ENCODE measurements at regions not wholly inside any gene's neighbourhood (a gene's known extent, or its start where the extent isn't known, plus 50 kb on each side); places are given as distances from the start of the nearest gene placed in this dataset.

- Mint-ChIP-seq H3K4me3 (no peak overlapping the region), H3K36me3 (no peaks in the 10 kb centered on the region), H3K27me3 (peaks cover 18% of the 10 kb centered on the region), H3K27ac (no peak overlapping the region), H3K9me3 (no peaks in the 10 kb centered on the region), H3K4me1 (no peaks in the 10 kb centered on the region)
- no peak for DNase-seq
- CTCF ChIA-PET, result no interaction called here
Measured at GRCh38 chr7:35386816-35387706, 133.2 kb upstream of the TBX20 start.

DNA sequence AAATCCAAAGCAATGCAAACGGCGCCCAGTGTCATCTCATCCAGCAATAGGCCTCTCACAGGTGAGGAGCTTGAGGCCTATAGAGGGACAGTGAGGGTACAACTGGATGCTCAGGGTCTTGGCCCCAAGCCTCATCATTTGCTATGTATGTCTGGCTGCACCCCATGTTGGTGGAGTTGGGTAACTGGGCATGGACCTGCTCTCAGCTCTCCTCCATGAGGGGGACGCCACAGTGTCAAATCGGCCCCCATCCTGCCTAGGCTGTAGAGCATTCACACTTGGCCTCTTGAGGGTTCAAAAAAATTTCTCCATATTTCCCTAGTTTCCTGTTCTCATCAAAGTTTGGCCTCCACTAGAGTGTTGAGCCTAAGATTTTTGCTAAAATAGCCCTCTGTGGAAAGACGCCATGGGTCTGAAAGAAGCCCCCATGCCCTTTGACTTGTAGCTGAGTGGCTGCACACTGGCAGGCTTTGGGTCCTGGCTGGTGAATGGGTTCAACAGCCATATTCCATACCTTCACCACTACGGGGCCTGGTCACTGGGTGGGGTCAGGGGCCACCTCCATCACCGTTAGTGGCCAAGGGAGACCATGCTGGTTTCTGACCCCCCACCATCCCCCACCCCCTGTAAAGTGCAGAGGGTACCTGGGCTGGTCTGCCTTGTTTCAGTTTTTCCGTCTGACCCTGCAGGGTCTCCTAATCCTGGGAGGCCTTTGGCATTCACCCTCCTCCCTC, 132.3 kb upstream of the TBX20 start:
- H3K36me3 Mint-ChIP-seq, result no peaks in the 10 kb centered on the region
- no peak overlapping the region for H3K4me3 Mint-ChIP-seq
- no peaks in the 10 kb centered on the region for H3K4me1 Mint-ChIP-seq
- no peaks in the 10 kb centered on the region for H3K9me3 Mint-ChIP-seq
- CTCF ChIA-PET, result no interaction called here
- no peak overlapping the region for H3K27ac Mint-ChIP-seq
- no peak for DNase-seq
- H3K27me3 Mint-ChIP-seq, result peaks cover 18% of the 10 kb centered on the region

DNA sequence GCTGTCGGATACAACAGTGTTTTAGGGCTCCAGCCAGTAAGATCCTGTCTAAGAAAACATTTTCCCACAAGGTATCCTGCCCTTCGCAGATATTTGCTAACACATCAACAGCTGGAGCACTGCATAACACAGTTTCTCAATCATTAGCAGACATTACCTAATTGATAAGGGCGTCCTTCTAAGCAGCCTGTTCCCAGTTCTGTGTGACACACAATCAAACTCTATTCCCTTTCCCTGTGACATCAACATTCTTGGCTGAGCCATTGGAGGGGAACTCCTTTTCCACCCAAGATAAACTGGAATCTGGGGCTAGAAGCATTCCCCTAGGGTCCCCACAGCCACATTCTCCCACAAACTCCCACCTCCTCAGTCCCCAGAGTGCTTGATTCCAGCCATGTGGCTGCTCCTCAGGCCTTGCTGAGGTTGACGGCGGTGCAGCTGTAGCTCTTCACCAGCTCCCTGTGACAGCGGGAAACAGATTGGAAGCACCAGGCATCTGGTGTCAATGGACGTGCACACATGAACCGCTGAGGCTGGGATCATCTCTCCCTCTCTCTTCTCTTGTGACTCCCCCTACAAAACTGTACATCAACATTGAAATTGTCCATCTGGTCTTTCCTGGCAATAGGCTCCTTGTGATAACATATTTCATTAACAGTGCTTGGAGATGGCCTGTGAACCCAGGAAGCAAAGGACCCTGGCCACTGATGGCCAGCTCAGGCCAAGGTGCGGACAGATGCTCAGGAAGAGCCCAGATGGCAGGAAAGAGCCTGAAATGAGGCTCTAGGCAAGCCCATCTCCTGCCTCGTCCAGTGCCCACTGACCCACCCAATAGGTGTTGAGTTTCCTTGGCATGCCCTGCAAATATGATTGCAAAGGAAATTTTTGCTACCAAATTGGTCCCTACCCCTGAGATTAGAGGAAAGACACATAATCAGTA, 131.1 kb upstream of the TBX20 start:
- CTCF ChIA-PET, result no interaction called here
- Mint-ChIP-seq H3K4me3 (no peak overlapping the region), H3K27me3 (peaks cover 14% of the 10 kb centered on the region), H3K27ac (no peak overlapping the region), H3K4me1 (no peaks in the 10 kb centered on the region), H3K9me3 (no peaks in the 10 kb centered on the region), H3K36me3 (no peaks in the 10 kb centered on the region)
- no peak for DNase-seq

DNA sequence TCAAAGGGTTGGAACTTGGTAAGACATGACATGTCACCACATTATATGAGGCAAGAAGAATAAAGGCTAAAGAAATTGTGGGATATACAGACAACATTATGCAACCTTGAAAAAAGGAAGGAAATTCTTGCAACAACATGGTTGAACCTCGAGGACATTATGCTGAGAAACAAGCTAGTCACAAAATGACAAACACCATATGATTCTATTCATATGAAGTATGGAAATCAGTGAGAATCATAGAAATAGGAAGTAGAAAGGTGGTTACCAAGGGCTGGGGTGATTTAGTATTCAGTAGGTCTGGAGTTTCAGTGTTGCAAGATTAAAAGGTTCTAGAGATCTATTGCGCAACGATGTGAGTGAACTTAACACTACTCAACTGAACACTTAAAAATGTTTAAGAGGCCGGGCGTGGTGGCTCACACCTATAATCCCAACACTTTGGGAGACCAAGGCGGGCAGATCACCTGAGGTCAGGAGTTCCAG, 126.9 kb upstream of the TBX20 start:
- Mint-ChIP-seq H3K27ac (no peak overlapping the region), H3K36me3 (no peaks in the 10 kb centered on the region), H3K4me1 (no peaks in the 10 kb centered on the region), H3K27me3 (peaks cover 10% of the 10 kb centered on the region), H3K4me3 (no peak overlapping the region), H3K9me3 (no peaks in the 10 kb centered on the region)
- no peak for DNase-seq
- CTCF ChIA-PET, result no interaction called here

GRCh38 chr7:35379481-35379880, 125.6 kb upstream of the TBX20 start:
- CTCF ChIA-PET, result no interaction called here
- Mint-ChIP-seq H3K36me3 (no peaks in the 10 kb centered on the region), H3K4me1 (no peaks in the 10 kb centered on the region), H3K27ac (no peak overlapping the region), H3K9me3 (no peaks in the 10 kb centered on the region), H3K27me3 (peaks cover 4% of the 10 kb centered on the region), H3K4me3 (no peak overlapping the region)
- no peak for DNase-seq

DNA sequence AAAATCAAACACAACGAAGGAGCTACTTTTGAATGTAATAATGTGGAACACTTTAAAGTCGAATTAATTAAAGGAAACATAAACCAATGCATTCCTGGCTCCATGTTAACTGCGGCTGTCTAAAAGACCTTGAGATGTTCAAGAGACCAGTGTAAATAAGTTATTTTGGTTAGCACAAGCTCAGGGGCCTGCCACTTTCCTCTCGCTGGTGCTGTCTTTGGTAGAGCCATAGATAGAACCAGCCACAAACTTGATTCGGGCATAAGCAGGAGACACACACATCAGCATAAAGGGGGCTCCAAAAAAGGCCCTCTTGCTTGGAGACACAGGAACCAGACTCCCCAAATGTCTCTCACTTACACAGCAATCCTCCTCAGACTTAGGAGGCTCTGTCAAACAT, 121.6 kb upstream of the TBX20 start:
- CTCF ChIA-PET, result no interaction called here

GRCh38 chr7:35374858-35375257, 121.0 kb upstream of the TBX20 start:
- H3K4me3 Mint-ChIP-seq, result no peak overlapping the region
- no peaks in the 10 kb centered on the region for H3K27me3 Mint-ChIP-seq
- H3K9me3 Mint-ChIP-seq, result no peaks in the 10 kb centered on the region
- no peaks in the 10 kb centered on the region for H3K36me3 Mint-ChIP-seq
- no peaks in the 10 kb centered on the region for H3K4me1 Mint-ChIP-seq
- DNase-seq, result no peak
- no peak overlapping the region for H3K27ac Mint-ChIP-seq
- CTCF ChIA-PET, result no interaction called here

More for the DNA sequence above, 121.6 kb upstream of the TBX20 start:
- Mint-ChIP-seq H3K36me3 (no peaks in the 10 kb centered on the region), H3K27me3 (no peaks in the 10 kb centered on the region), H3K4me1 (no peaks in the 10 kb centered on the region), H3K27ac (no peak overlapping the region), H3K4me3 (no peak overlapping the region), H3K9me3 (no peaks in the 10 kb centered on the region)
- no peak for DNase-seq

DNA sequence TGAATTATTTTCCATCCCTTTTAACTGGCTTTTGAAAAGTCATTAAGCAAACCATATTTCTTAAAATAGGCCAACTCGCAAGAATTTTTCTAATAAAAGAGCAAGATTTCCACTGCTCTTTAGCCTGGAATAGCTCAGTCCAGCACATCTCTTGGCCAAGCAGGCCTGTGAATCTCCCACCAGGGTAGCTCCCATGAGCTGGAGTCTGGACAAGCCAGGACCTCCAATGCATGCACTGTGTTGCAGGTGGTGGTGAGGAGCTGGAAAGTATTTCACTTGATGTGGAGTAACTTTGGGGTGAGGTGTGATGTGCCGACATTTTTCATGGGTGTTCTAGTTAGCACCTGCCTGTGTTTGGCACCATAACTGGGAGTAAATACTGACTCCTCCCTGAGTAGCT, 117.3 kb upstream of the TBX20 start:
- Mint-ChIP-seq H3K9me3 (no peaks in the 10 kb centered on the region), H3K27ac (no peak overlapping the region), H3K27me3 (peaks cover 3% of the 10 kb centered on the region), H3K4me1 (no peaks in the 10 kb centered on the region), H3K4me3 (no peak overlapping the region), H3K36me3 (no peaks in the 10 kb centered on the region)
- DNase-seq, result no peak
- CTCF ChIA-PET, result no interaction called here

- DNase-seq, result no peak
- H3K27me3 Mint-ChIP-seq, result peaks cover 4% of the 10 kb centered on the region
- H3K27ac Mint-ChIP-seq, result no peak overlapping the region
- H3K36me3 Mint-ChIP-seq, result no peaks in the 10 kb centered on the region
- CTCF ChIA-PET, result no interaction called here
- H3K4me1 Mint-ChIP-seq, result no peaks in the 10 kb centered on the region
- H3K9me3 Mint-ChIP-seq, result no peaks in the 10 kb centered on the region
- no peak overlapping the region for H3K4me3 Mint-ChIP-seq
Measured at GRCh38 chr7:35370687-35371086, 116.8 kb upstream of the TBX20 start.

DNA sequence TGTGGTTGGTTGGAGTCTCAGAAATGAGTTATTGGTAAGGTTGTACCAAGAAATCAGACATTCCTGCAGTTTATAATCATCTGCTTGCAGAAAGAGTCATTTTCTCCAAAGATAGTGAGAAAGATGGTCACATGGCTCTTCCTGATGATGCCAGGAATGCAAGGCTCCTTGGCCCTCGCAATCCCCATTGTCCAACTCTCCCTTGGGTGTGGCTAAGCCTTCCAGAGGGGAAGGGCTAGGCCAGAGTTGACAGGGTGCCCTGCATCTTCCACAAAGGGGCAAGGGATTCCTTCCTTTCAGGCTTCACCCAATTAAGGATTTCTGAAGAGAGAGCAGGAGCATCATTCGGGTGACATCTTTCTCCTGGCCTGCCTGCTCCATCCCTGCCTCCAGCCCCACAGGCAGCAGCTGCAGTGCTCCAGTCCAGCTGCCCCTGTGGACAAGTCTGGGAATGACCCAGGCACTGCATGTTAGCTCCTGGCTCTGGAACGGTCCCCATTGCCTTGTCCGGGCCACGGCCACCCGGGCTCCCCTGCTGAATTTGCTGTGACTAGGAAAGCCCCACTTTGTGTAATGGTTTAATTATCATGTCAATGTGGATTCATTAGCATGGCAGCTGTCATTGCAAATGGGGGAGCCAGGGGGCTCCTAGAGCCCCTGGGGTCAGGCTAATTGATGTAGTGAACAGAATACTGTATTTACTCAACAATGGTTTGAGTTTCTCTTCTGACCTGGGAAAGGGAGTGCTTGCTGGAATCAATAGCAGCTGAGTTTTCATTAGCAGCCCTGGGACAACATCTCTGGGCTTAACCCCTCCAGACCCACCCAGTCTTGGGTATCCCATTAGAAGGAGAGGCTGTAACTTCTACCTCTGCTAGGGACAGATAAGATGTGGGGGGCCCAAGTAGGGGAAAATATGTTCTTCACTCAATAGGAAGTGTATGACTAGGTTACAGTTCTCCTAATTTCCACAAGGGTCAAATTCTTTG, 112.6 kb upstream of the TBX20 start:
- no peak for DNase-seq
- no peaks in the 10 kb centered on the region for H3K4me1 Mint-ChIP-seq
- no peaks in the 10 kb centered on the region for H3K9me3 Mint-ChIP-seq
- H3K4me3 Mint-ChIP-seq, result no peak overlapping the region
- CTCF ChIA-PET, result no interaction called here
- H3K36me3 Mint-ChIP-seq, result no peaks in the 10 kb centered on the region
- H3K27ac Mint-ChIP-seq, result no peak overlapping the region
- peaks cover 10% of the 10 kb centered on the region for H3K27me3 Mint-ChIP-seq

DNA sequence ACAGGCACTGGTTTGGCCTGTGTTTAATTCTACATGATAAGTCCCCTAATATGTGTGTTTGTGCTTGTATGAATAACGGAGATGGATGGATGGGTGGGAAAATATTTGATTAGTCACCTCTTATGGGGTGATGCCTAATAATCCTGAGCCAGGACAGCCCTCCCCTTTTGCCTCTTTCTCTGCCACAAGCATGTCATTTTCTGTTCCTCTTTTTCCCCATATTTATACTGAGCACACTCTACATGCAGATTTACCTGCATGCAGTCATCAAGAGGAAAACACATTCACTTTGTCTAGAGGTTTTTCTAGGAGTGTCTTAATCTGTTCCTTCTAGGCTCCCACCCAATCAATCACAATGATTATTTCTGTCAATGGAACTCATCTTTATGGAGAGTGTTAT, 111.6 kb upstream of the TBX20 start:
- Mint-ChIP-seq H3K27ac (no peak overlapping the region), H3K27me3 (peaks cover 10% of the 10 kb centered on the region), H3K36me3 (no peaks in the 10 kb centered on the region), H3K4me1 (no peaks in the 10 kb centered on the region), H3K4me3 (no peak overlapping the region), H3K9me3 (no peaks in the 10 kb centered on the region)
- no peak for DNase-seq
- CTCF ChIA-PET, result no interaction called here

GRCh38 chr7:35362341-35362740, 108.4 kb upstream of the TBX20 start:
- H3K36me3 Mint-ChIP-seq, result no peaks in the 10 kb centered on the region
- DNase-seq, result no peak
- H3K27me3 Mint-ChIP-seq, result peaks cover 10% of the 10 kb centered on the region
- CTCF ChIA-PET, result no interaction called here
- H3K9me3 Mint-ChIP-seq, result no peaks in the 10 kb centered on the region
- H3K27ac Mint-ChIP-seq, result no peak overlapping the region
- H3K4me3 Mint-ChIP-seq, result no peak overlapping the region
- H3K4me1 Mint-ChIP-seq, result no peaks in the 10 kb centered on the region

GRCh38 chr7:35359423-35359822, 105.5 kb upstream of the TBX20 start:
- Mint-ChIP-seq H3K9me3 (no peaks in the 10 kb centered on the region), H3K4me1 (no peaks in the 10 kb centered on the region)

More at GRCh38 chr7:35359423-35359822, 105.5 kb upstream of the TBX20 start:
- DNase-seq, result no peak
- Mint-ChIP-seq H3K36me3 (no peaks in the 10 kb centered on the region), H3K27ac (no peak overlapping the region), H3K4me3 (no peak overlapping the region), H3K27me3 (peaks cover 6% of the 10 kb centered on the region)
- CTCF ChIA-PET, result no interaction called here

Data from activated naive CD4-positive, alpha-beta T cell treated with anti-CD3 and anti-CD28 coated beads, Interleukin-2, amount 10 ng/mL, durations not matched to agents 7 days and 5 days (primary cell).